ENCODE measurements at regions not wholly inside any gene's neighbourhood (a gene's known extent, or its start where the extent isn't known, plus 50 kb on each side); places are given as distances from the start of the nearest gene placed in this dataset.

DNA sequence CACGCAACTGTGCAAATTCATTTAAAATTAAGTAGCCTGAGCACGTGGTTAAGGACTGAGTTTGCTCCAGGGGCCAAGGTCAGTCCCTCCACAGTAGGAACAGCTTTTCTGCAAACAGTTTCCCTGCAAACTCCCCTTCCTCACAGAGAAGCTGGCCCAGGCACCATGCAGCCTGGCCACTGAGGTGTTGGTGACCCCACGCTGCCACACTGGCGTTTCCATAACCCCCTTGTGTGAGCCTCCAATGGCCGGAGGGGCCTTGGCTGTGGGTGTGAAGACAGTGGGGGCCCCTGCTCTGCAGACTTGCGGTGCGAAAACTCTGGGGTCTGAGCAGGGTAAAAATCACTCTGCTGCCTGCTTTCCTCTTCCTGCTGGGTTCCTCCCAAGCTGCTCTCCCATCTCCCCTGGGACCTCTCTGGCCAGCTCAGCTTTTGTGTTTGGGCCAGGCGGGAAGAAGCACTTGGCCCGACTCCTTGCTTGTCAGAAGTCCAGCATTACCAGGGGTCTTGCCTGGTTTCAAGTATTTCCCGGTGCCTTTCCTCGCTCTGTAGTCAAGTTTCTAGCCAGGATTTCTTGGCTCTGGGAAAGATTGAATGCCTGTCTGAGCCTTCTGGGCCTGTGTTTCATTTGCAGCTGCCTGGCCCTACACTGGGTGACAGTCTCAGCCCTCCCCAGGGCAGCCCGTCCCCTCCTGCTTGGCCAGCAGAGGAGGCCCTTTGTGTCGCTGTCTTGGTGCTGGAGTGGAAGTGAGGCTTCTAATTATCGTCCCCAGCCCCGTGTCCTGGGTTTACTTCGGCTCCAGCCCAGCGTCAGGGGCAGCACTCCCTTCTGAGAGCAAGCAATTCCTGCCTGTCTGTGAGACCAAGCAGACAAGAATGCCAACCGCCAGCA is 131.4 kb upstream of the SLC1A4 start (continued):
- TF ChIP-seq, protein P1, sequence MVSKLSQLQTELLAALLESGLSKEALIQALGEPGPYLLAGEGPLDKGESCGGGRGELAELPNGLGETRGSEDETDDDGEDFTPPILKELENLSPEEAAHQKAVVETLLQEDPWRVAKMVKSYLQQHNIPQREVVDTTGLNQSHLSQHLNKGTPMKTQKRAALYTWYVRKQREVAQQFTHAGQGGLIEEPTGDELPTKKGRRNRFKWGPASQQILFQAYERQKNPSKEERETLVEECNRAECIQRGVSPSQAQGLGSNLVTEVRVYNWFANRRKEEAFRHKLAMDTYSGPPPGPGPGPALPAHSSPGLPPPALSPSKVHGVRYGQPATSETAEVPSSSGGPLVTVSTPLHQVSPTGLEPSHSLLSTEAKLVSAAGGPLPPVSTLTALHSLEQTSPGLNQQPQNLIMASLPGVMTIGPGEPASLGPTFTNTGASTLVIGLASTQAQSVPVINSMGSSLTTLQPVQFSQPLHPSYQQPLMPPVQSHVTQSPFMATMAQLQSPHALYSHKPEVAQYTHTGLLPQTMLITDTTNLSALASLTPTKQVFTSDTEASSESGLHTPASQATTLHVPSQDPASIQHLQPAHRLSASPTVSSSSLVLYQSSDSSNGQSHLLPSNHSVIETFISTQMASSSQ (IDR thresholded peaks at IDR 0.05; ENCODE audit: low read depth) = no peak
- TF ChIP-seq, protein P1 (CRISPR knock-in tag; IDR thresholded peaks at IDR 0.05; ENCODE audit: borderline replicate concordance) = no peak
- peak; percentile 0; the same call in 1 of the 2 replicates for TF ChIP-seq KDM2A (CRISPR knock-in tag; IDR thresholded peaks at IDR 0.05; ENCODE audit: borderline replicate concordance, low read depth)
- peak; percentile 52; the same call in 1 of the 2 replicates for TF ChIP-seq HOXA3 (CRISPR knock-in tag; IDR thresholded peaks at IDR 0.05)
- TF ChIP-seq ASH2L (IDR thresholded peaks at IDR 0.05; ENCODE audit: insufficient read length, low read depth, low read length) = no peak
- TF ChIP-seq REST (IDR thresholded peaks at IDR 0.05; ENCODE audit: borderline replicate concordance in 1 of 2, low read depth in 1 of 2, low read length in 2 of 2) = peak in 1 of 2 experiments; percentile 36; a peak in 1 of 4 replicates
- TF ChIP-seq ZNF512B (CRISPR knock-in tag; IDR thresholded peaks at IDR 0.05; ENCODE audit: borderline replicate concordance) = peak; percentile 31; the same call in 1 of the 2 replicates
- TF ChIP-seq NR2F2 (IDR thresholded peaks at IDR 0.05; ENCODE audit: borderline replicate concordance, low read depth) = 0 out of 2 replicates have a peak, but pooled peaks have one; percentile 35
- TF ChIP-seq TOE1 (CRISPR knock-in tag; IDR thresholded peaks at IDR 0.05) = no peak
- TF ChIP-seq, protein P2, sequence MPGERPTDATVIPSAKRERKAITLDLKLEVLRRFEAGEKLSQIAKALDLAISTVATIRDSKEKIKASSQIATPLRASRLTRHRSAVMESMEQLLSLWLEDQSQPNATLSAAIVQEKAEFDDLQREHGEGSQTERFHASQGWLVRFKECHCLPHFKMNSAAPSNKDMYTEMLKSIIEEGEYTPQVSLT (CRISPR knock-in tag; IDR thresholded peaks at IDR 0.05; ENCODE audit: borderline replicate concordance, low read depth) = no peak
- TF ChIP-seq, protein P3, sequence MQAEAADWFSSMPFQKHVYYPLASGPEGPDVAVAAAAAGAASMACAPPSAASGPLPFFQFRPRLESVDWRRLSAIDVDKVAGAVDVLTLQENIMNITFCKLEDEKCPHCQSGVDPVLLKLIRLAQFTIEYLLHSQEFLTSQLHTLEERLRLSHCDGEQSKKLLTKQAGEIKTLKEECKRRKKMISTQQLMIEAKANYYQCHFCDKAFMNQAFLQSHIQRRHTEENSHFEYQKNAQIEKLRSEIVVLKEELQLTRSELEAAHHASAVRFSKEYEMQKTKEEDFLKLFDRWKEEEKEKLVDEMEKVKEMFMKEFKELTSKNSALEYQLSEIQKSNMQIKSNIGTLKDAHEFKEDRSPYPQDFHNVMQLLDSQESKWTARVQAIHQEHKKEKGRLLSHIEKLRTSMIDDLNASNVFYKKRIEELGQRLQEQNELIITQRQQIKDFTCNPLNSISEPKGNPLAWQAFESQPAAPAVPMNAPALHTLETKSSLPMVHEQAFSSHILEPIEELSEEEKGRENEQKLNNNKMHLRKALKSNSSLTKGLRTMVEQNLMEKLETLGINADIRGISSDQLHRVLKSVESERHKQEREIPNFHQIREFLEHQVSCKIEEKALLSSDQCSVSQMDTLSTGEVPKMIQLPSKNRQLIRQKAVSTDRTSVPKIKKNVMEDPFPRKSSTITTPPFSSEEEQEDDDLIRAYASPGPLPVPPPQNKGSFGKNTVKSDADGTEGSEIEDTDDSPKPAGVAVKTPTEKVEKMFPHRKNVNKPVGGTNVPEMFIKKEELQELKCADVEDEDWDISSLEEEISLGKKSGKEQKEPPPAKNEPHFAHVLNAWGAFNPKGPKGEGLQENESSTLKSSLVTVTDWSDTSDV (CRISPR knock-in tag; IDR thresholded peaks at IDR 0.05) = no peak
- TF ChIP-seq ZNF124 (CRISPR knock-in tag; IDR thresholded peaks at IDR 0.05) = 0 out of 2 replicates have a peak, but pooled peaks have one; percentile 27

Data from HepG2 (cell line).